PFSK-1 (cell line): ENCODE measurements at regions not wholly inside any gene's neighbourhood (a gene's known extent, or its start where the extent isn't known, plus 50 kb on each side); places are given as distances from the start of the nearest gene placed in this dataset.

Experiments used
- FOXP2 ChIP-seq: optimal IDR thresholded peaks from 2 replicates; pipeline ENCODE3; 2011; ENCODE audit warnings: borderline replicate concordance, control low read depth, inconsistent platforms; ENCODE audit not compliant: insufficient read depth; ENCODE audit errors: extremely low read length, extremely low read depth
- POLR2AphosphoS5 ChIP-seq: IDR thresholded peaks from 2 replicates; pipeline ENCODE4 v1.6.1; 2012; ENCODE audit warnings: low read depth, mild to moderate bottlenecking, control low read depth, low read length, moderate library complexity
- REST ChIP-seq, 2 experiments: IDR thresholded peaks; 2 replicates each; pipeline versions ENCODE4 v1.6.1 to v1.8.0; 2011 to 2012; ENCODE audit warnings: low read depth in 2 of 2, low read length in 2 of 2, control low read depth in 1 of 2, inconsistent platforms in 1 of 2, mild to moderate bottlenecking in 1 of 2, moderate library complexity in 1 of 2; ENCODE audit not compliant: insufficient read depth in 1 of 2
- SIN3A ChIP-seq: IDR thresholded peaks from 2 replicates; pipeline ENCODE4 v1.6.1; 2012; ENCODE audit warnings: mild to moderate bottlenecking, low read length, moderate library complexity, borderline replicate concordance; ENCODE audit not compliant: insufficient read depth
- TAF1 ChIP-seq: IDR thresholded peaks from 2 replicates; pipeline ENCODE4 v1.6.1; 2012; ENCODE audit warnings: low read length, control low read depth, borderline replicate concordance; ENCODE audit not compliant: insufficient read depth

- no peak for TF ChIP-seq POLR2AphosphoS5
These were observed 509.6 kb upstream of the TNC start for GRCh38 chr9:115627511-115627910.

- TF ChIP-seq TAF1 (no peak), REST (IDR thresholded peaks at IDR 0.05; ENCODE audit: insufficient read depth in 1 of 2, low read depth in 2 of 2, low read length in 2 of 2) (no peak), POLR2AphosphoS5 (no peak), FOXP2 (no peak), SIN3A (no peak)
These were observed 510.5 kb upstream of the TNC start for GRCh38 chr9:115628426-115628825.

DNA sequence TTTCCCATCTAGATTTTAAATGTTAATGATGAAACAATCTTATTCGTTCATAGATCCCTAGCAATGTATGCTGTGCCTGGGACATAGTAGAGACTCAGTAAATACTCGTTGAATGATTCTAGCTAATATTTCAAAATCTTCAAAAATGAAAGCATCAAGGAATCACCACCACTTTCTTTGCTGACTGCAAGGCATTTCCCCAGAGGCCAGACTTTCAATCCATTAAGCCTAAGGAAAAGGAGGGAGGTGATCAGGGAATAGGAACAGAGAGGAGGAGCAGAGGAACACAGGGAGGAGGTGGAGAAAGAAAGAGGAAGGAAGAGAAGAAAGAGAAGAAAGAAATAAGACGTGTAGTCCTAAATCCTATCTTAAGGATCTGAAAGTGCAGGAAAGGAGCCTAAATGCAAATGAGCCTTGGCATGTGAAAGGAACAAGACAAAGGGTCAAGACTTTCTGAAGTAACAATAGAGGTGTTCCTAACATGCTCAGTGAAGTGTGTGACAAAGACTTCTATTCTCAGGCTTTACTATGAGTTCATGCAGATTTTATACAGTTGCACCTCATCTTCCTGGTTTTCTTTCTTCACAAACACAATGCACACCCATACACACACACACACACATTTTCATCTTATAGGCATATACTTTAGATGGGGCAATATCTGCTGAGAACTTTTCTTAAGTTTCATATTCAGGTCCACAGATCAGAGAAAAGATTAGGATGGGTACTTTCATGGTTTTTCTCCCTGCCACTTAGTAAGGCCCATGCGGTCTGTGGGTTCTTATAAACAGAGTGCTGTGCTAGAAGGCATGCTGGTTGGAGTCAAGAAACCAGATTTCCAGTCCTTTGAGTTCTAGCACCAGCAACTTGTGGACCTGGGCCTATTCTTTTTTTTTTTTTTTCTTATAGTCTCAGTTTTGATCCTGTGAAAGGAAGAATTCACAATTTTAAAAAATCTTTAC, 512.2 kb upstream of the TNC start:
- TF ChIP-seq REST (IDR thresholded peaks at IDR 0.05; ENCODE audit: insufficient read depth in 1 of 2, low read depth in 2 of 2, low read length in 2 of 2): no peak
- TF ChIP-seq POLR2AphosphoS5: no peak
- no peak for TF ChIP-seq FOXP2
- no peak for TF ChIP-seq SIN3A
- no peak for TF ChIP-seq TAF1

DNA sequence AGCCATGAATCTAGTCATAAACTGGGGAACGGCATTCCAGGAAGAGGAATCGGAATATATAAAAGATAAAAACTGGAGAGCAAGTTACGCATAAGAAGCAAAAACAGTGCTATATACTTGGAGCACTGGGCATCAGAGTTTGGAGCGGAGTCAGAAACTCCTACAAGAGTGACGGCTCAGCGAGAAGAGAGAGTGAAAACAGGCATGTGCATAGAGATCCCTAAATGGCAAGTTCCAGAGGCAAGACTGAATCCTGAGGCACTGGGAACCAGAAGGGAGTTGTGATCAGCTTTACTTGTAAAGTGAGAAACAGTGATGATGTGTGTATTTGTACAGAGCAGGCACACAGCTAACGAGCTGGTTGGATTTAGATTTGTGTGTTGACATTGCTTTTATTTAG, 514.4 kb upstream of the TNC start:
- TF ChIP-seq REST (IDR thresholded peaks at IDR 0.05; ENCODE audit: insufficient read depth in 1 of 2, low read depth in 2 of 2, low read length in 2 of 2) (no peak), FOXP2 (no peak), POLR2AphosphoS5 (no peak), SIN3A (no peak), TAF1 (no peak)

DNA sequence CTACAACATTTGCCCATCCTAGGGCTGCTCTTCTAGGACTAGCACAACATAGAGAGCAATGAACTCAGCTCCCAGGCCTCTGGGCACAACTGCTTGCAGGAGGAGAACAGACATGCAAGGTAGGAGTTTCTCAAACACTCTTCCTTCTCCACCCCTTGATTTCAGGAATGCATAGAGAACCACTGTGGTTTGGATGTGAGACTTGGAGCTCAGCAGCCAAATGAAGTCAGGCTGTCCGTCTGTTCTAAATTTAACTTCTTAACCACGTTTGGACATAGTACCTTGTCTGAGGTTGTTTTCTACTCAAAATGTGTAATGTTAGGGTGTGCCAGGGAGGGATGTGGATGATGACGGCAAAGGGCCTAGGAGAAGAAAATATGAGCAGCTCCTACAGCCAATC, 515.1 kb upstream of the TNC start:
- no peak for TF ChIP-seq REST (IDR thresholded peaks at IDR 0.05; ENCODE audit: insufficient read depth in 1 of 2, low read depth in 2 of 2, low read length in 2 of 2)
- TF ChIP-seq POLR2AphosphoS5: no peak
- TF ChIP-seq FOXP2: no peak
- TF ChIP-seq TAF1: no peak
- no peak for TF ChIP-seq SIN3A
